H1 (cell line): ENCODE measurements at regions not wholly inside any gene's neighbourhood (a gene's known extent, or its start where the extent isn't known, plus 50 kb on each side); places are given as distances from the start of the nearest gene placed in this dataset.

ENCODE experiments used
- SP4 ChIP-seq: IDR thresholded peaks from 2 replicates; pipeline ENCODE4 v1.6.1; 2012; ENCODE audit warnings: low read length, inconsistent platforms
- YY1 ChIP-seq: IDR thresholded peaks from 2 replicates; pipeline ENCODE4 v1.6.1; 2011; ENCODE audit warnings: low read depth, mild to moderate bottlenecking, low read length
- ZNF274 ChIP-seq: IDR thresholded peaks from 2 replicates; pipeline ENCODE4 v1.7.0; 2012; ENCODE audit warnings: low read length, borderline replicate concordance; ENCODE audit errors: extremely low read depth

DNA sequence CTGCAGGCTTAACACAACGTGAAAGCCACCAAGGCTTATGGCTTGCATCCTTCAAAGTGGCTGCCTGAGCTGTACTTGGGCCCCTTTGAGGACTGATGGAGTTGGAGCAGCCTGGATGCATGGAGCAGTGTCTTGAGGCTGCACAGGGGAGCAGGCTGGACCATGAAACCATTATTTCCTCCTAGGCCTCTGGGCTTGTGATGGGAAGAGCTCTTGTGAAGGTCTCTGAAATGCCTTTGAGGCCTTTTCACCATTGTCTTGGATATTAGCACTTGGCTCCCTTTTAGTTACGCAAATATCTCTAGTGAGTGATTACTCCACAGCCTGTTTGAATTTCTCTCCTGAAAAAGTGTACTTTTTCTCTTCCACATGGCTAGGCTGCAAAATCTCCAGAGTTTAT, 201.2 kb upstream of the NPY start (continued):
- TF ChIP-seq SP4 (no peak), ZNF274 (no peak), YY1 (no peak)
- TF ChIP-seq, all 59 proteins: peak for 0
